ENCODE measurements at regions not wholly inside any gene's neighbourhood (a gene's known extent, or its start where the extent isn't known, plus 50 kb on each side); places are given as distances from the start of the nearest gene placed in this dataset.

DNA sequence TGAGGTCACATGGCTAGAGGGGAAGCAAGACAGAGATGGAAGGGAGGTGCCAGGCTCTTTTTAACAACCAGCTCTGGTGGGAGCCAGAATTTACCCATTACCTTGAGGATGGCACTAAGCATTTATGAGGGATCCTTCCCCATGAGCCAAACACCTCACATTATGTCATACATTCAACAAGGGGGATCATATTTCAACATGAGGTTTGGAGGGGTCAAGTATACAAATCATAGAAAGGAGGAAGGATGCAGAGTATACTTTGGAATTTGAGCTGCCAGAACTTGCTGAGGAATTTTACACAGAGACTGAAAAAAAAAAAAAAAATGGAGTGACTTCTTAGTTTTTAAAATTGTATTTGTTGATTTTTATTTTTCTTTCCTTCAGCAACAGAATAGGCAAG lies 891.4 kb downstream of the CCDC85A start:
- TF ChIP-seq CTCF (IDR thresholded peaks at IDR 0.05; ENCODE audit: low read length, missing control alignments), result no peak
- H3K4me3 ChIP-seq (replicated peaks; ENCODE audit: low read depth, low read length), result no peak overlapping the region
- DNase-seq (ENCODE audit: low read depth), result no peak

DNA sequence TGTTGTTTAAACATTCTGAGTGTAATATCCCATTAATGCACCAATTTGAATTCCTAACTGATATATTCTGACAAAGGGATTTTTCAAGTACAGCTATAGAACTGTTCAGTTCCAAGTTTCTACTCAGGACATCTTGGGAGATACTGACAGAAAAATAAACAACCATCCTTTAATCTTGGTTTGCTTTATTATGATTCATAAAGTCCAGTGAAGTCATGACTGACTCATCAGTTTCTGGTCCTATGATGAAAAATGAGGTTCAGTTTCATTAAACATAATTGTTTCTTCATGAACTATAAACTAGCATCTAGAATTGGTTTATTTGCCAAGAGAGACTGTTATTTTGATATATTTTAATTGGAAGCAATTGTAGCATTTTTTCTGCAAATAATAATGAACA lies 896.2 kb downstream of the CCDC85A start:
- TF ChIP-seq CTCF (IDR thresholded peaks at IDR 0.05; ENCODE audit: low read length, missing control alignments), result no peak
- H3K4me3 ChIP-seq (replicated peaks; ENCODE audit: low read depth, low read length), result no peak overlapping the region
- peak; percentile 14 for DNase-seq (ENCODE audit: low read depth)

DNA sequence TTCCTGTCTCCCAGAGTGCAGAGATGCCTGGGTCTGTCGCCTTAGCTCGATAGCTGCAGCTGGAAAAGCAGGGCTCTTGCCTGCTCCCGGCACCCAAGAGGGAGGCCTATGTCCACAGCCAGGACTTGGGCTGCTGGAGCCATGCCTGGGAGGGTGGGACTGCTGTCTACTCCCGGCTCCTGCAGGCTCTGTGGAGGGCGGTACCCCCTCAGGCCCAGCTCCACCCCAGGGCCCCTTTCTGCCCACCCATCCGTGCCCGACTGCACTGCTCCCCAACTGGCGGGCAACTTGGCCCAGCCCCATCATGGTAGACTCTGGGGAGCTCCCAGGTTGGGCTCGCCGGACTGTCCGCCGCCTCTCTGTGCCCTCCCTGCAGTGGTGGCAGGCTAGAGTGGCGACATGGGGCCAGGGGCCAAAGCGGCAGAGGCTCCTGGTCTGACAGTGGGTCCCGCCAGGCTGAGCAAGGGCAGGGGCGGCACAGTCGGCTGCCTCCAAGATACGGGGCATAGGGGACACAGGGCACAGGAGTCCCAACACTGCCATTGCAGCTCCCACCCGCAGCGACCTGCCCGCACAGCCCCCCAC lies 901.0 kb downstream of the CCDC85A start:
- no peak for DNase-seq (ENCODE audit: low read depth)
- no peak for TF ChIP-seq CTCF (IDR thresholded peaks at IDR 0.05; ENCODE audit: low read length, missing control alignments)
- no peak overlapping the region for H3K4me3 ChIP-seq (replicated peaks; ENCODE audit: low read depth, low read length)

DNA sequence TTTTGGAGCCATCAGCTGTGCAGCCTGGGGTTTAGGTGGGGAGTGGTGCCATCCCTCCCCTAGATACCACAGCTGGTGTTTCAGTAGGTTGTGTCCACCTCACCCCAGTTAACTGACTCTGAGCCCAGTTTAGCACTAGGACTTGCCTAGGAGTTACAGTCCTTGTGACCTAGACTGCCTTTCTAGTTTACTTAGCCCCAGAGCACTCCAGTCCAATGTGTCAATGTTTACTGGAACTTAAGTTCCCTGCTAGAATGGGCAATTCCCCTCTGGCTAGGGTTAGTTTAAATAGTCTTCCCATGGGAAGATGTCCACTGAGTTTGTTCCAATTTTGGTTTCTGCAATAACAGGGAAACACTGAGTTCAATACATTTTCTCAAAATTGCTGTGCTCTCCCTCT lies 909.2 kb downstream of the CCDC85A start:
- no peak overlapping the region for H3K4me3 ChIP-seq (replicated peaks; ENCODE audit: low read depth, low read length)
- TF ChIP-seq CTCF (IDR thresholded peaks at IDR 0.05; ENCODE audit: low read length, missing control alignments), result no peak
- no peak for DNase-seq (ENCODE audit: low read depth)

DNA sequence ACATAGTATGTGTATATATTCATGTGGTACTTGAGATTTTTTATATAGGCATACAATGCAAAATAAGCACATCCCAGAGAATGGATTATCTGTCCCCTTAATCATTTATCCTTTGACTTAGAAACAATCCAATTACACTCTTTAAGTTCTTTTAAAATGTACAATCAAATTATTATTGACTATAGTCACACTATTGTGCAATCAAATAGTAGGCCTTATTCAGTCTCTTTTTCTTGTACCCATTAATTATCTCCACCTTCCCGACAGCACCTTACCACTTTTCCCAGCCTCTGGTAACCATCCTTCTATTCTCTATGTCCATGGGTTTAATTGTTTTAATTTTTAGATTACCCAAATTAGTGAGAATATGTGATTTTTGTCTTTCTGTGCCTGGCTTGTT lies 914.1 kb downstream of the CCDC85A start:
- no peak overlapping the region for H3K4me3 ChIP-seq (replicated peaks; ENCODE audit: low read depth, low read length)
- no peak for DNase-seq (ENCODE audit: low read depth)
- TF ChIP-seq CTCF (IDR thresholded peaks at IDR 0.05; ENCODE audit: low read length, missing control alignments), result no peak

DNA sequence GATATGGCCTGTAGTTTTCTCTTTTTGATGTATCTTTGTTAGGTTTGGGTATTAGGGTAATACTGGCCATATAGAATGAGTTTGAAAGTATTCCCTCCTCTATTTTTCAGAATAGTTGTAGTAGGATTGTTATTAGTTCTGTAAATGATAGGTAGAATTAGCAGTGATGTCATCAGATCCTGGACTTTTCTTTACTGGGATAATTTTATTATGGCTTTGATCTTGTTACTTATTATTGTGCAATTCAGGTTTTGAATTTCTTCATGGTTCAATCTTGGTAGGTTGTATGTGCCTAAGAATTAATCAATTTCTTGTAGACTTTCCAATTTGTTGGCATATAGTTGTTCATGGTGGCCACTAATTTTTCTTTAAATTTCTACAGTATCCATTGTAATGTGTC lies 916.6 kb downstream of the CCDC85A start:
- no peak overlapping the region for H3K4me3 ChIP-seq (replicated peaks; ENCODE audit: low read depth, low read length)
- no peak for DNase-seq (ENCODE audit: low read depth)
- no peak for TF ChIP-seq CTCF (IDR thresholded peaks at IDR 0.05; ENCODE audit: low read length, missing control alignments)

GRCh38 chr2:57105694-57106093 lies 921.9 kb downstream of the CCDC85A start:
- no peak for TF ChIP-seq CTCF (IDR thresholded peaks at IDR 0.05; ENCODE audit: low read length, missing control alignments)
- no peak for DNase-seq (ENCODE audit: low read depth)
- H3K4me3 ChIP-seq (replicated peaks; ENCODE audit: low read depth, low read length), result no peak overlapping the region

All from fibroblast of pulmonary artery (primary cell).